Activated CD8-positive, alpha-beta memory T cell treated with anti-CD3 and anti-CD28 coated beads for 24 hours (primary cell): ENCODE measurements at regions not wholly inside any gene's neighbourhood (a gene's known extent, or its start where the extent isn't known, plus 50 kb on each side); places are given as distances from the start of the nearest gene placed in this dataset.
A peak's percentile ranks its signal among the peaks of the same experiment; 100 is the strongest.

Experiments used
- DNase-seq: peaks from one replicate; pipeline ENCODE4 v3.0.0-alpha.2; 2020

- no peak for DNase-seq
Measured at GRCh38 chr14:97704316-97704885, 907.2 kb downstream of the VRK1 start.

- DNase-seq, result no peak
Measured at GRCh38 chr14:97705107-97705506, 907.9 kb downstream of the VRK1 start.

DNA sequence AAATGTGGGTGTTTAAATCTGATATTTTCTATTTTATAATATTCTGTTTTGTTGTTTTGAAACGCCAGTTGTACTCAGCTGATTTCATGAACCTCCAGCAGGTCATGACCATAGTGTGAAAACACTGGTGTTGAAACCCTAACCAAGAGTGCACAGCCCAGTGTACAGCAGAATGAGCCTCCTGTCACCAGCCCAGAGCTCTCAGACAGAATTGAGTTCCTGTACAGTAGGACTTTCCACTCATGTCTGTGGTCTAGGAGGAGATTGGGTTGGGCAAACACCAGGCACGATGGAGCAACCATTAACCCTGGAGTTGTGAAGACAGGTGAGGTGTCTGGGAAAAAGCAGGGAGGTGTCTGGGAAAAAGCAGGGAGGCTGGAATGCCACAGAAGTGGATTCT lies 908.8 kb downstream of the VRK1 start:
- no peak for DNase-seq

DNA sequence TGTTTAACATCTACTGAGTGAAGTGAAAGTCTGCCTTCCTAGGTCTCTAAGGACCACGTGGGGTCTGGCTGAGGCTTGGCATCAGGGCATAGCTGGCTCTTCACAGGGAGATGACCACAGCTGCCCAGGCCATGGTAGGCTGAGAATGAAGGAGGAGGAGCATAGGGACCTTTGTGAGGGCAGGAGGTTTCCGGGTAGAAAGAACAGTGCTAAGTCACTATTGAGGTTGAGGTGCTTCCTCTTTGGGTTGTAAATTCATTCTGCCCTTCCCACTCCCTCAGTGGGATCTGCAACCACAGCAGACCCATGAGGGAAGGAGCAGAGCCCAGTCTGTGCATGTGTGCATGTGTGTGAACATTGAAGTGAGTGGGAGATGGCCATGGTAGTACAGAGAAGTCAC lies 909.6 kb downstream of the VRK1 start:
- no peak for DNase-seq

GRCh38 chr14:97707603-97708002 lies 910.4 kb downstream of the VRK1 start:
- no peak for DNase-seq

DNA sequence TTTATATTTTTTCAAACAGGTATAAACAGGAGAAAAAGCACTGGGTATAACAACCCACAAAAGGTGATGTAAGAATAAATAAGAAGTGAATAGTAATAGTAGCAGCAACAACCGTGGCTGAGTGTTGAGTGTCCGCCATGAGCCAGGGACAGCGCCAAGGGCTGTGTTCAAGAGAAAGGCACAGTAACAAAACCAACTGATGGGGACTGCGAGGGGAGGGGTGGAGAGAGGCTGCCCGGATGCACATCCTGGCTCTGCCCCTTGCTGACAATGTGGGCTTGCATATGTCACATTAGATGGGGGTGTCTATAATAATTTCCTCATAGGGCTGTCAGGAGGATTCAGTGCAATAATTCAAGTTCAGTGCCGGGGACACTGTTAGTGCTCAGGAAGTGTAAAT lies 912.4 kb downstream of the VRK1 start:
- DNase-seq, result no peak

GRCh38 chr14:97710726-97711125 lies 913.5 kb downstream of the VRK1 start:
- DNase-seq, result no peak

DNA sequence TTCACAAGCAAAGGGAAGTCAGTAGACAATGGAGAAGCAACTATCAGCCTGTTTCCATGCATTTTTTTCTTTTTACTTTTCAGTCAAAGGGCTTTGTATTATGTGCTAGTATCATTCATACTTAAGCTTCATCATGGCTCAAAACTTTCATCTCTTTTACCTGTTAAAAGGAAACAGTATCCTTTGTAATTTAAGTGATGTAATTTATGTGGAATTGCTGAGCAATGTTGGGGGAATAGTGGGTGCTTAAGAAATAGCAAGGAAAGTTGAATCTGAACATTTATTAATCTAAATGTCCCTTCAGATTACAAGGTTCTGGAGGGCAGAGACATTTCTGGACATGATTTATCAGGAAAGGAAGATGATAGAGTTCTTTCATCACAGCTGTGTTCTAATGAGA lies 915.3 kb downstream of the VRK1 start:
- DNase-seq, result no peak

DNA sequence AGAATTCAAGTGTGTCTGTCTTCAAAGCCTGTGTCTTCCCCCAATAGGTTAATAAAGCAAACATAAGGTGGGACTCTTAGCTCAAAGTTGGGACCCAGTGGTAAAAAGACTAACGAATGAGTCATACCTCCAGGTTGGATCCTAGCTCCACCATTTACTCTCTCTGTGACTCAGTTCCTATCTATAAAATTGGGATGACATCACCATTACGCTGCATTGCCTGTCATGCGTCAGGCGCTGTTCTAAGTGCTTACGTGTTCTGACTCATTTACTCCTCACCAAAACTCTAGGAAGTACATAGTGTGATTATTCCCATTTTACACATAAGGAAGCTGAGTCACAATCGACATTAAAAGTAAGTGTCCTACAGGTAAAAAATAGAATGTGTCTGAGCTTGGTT lies 915.8 kb downstream of the VRK1 start:
- DNase-seq, result no peak

DNA sequence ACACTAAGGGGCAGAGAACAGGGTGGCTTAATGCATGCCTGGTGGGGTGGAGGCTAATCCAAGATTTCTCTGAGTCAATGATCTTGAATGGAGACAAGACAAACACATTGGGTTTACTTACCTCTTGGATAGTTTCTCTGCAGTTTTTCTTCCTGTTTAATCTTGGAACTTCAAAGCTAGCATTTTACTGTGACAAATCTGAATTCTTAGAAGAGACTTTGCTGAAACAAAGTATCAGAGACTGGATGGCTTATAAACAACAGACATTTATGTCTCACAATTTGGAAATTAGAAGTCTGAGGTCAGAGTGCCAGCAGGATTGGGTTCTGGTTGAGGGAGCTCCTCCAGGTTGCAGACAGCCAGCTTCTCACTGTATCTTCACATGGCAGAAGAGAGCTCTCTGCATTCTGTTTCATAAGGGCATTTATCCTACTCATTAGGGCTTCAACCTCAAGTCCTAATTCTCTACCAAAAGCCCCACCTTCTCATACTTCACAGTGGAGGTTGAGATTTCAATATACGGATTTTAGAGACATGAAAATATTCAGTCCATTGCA lies 921.8 kb downstream of the VRK1 start:
- no peak for DNase-seq

GRCh38 chr14:97719931-97720330 lies 922.7 kb downstream of the VRK1 start:
- no peak for DNase-seq

GRCh38 chr14:97723351-97723750 lies 926.2 kb downstream of the VRK1 start:
- DNase-seq, result no peak

- DNase-seq, result no peak
Measured at GRCh38 chr14:97723819-97724218, 926.6 kb downstream of the VRK1 start.

DNA sequence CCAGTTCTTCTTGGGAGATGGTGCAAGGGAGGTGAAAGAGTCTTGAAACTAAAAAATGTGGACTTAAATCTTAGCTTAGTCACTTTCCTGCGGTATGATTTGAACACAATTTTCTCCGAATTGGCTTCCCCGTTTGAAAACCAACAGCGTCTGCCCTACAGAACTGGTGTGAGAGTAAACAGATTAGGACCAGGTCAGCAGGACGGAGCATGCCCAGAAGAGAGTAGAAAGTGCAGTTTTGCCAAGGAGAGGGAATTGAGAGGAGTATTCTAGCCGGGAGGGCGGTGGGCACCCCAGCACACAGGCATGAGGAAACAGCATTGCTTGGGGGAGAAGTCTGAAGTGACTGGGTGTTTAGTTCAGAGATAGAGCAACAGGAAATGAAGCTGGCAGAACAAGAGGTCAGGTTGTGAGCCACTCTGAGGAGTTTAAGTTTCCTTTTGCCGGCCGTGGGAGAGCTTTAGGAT lies 927.1 kb downstream of the VRK1 start:
- DNase-seq, result peak; percentile 81

- no peak for DNase-seq
Measured at GRCh38 chr14:97726676-97727075, 929.5 kb downstream of the VRK1 start.

DNA sequence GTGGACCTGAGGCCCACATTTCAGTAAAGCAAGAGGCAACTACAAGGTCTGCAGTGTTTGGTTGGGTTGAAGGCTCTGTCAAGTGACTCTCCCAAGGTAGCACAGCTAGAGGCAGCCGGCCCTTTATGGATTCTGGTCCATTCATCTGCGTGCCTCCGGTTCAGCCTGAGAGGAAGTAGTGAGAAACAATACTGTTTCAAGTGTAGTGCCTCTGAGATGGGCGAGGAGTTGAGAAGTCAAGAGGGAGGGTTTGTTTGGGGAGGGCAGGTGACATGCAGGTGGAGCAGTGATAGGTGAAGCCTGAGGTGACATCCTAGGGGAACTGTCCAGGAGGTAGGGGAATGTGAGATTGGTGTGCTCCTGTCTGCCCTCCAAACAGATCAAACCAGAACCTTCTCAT lies 933.5 kb downstream of the VRK1 start:
- DNase-seq, result no peak

- no peak for DNase-seq
Measured at GRCh38 chr14:97731800-97732199, 934.6 kb downstream of the VRK1 start.

GRCh38 chr14:97747316-97747715 lies 950.1 kb downstream of the VRK1 start:
- no peak for DNase-seq

GRCh38 chr14:97748616-97749015 lies 951.4 kb downstream of the VRK1 start:
- no peak for DNase-seq

GRCh38 chr14:97757491-97757890 lies 960.3 kb downstream of the VRK1 start:
- DNase-seq, result no peak

DNA sequence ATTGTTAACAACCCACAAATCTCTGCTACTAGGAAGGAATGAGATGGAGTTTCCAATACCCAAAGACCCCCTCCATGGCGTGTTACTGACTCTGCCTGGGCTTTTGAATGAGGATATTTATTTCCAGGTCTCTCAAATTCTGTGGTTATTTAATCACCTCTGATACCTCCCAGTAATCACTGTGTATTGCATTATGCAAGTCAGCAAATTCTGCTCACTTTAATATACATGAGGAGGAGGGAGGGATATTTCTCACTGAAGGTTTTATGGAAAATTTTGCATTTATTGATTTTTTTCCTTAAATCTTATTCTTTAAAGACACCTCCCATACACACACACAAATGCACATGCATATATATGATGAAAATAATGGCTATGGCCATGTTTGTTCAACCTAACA lies 962.9 kb downstream of the VRK1 start:
- no peak for DNase-seq

DNA sequence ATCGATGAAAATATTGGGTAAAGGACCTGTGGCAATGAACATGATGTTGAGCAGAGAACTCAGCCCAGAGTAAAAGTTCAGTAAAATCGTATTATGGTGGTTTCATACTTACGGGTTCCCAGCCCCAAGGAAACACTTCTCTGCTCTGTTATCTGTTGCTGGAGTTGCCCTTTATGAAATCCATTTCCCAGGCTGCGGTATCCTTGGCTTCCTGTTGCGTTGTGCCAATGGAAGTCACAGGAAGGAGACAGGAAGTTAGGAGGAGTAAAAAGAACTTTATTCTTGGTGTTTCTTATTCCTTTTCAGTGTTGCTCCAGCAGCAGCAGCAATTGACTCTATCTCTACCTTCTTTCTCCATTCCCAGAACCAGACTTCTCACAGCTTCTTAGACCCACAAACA lies 965.2 kb downstream of the VRK1 start:
- no peak for DNase-seq

DNA sequence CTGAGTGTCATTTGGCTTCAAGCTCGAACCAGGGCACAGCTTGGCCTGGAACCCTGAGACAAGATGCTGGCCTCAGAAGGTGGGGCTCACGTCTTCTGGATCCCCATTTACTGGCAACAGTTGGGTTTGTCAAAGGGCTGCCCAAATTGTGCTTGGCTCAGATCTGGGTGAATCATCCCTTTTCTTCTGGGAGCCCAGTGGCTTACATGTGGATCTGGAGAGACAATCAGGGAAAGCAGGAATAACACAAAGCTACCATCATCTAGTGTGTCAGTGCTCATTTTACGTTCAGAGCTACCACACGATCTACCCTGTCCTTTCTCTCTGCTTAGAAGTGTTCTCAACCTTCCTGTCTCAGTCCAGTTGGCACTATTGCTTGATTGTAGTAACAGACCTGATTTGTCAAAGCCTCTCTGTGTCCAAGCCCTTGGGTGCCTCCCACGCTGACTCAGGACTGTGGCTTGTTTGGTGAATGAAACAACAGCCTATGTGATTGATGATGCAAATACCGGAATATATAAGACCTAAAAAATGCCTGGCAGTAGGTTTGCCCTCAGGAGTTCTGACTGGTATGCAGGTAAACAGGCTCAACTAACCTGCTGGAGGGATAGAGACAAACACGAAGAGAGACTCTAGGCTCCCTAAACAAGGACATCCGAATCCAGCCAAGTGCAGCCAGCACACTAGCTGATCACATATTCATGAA lies 974.3 kb downstream of the VRK1 start:
- DNase-seq, result no peak

DNA sequence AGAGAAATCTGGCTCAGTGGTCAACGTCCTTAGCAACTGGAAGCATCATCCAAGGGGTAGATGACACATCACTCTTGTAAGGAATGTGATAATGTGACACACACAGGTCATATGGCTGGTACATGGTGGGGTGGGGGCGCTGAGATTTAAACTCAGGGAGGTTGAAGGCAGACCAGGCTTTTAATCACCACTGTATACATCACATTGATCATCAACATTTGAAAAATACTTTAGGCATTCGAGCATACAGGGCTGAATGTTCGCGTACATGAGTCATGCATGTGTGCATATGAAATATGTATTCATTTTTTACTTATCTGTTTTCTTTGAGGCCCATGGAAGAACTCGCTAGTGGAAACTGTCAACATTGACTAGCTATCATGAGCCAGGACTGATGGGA lies 976.4 kb downstream of the VRK1 start:
- no peak for DNase-seq
